CD4-positive, alpha-beta T cell treated with Interleukin-17A for 4 hours (primary cell): ENCODE measurements at regions not wholly inside any gene's neighbourhood (a gene's known extent, or its start where the extent isn't known, plus 50 kb on each side); places are given as distances from the start of the nearest gene placed in this dataset.
A peak's percentile ranks its signal among the peaks of the same experiment; 100 is the strongest.
"Not testable (repeated sequence)": the region's sequence is repeated elsewhere in the genome, so short reads cannot be mapped to it uniquely, and the experiment has no call there.

Experiments used
- DNase-seq: peaks from one replicate; pipeline ENCODE4 v3.0.0-alpha.2; 2020; ENCODE audit warnings: mixed read lengths

- no peak for DNase-seq
Measured at GRCh38 chrX:64853424-64853823, 122.8 kb downstream of the ZC4H2 start.

- DNase-seq: peak; percentile 11
Measured at GRCh38 chrX:64850371-64851082, 125.7 kb downstream of the ZC4H2 start.

DNA sequence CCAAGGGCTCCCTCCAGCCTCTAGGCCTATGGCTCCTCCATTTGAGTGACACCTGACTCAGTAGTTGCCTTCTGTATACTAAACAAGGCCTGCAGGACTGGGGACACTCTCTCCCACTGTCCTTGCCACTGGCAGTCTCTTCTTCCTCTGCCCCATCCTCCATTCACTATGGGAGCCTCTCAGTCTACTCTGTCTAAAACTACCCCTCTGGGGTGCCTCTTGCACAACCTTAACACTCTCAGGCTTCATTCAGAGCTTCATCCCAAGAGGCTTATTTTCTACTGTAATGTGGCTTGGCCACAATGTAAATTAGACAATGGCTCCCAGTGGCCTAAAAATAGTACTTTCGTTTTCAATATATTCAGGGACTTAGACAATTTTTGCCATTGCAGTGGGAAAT lies 133.0 kb downstream of the ZC4H2 start:
- no peak for DNase-seq

DNA sequence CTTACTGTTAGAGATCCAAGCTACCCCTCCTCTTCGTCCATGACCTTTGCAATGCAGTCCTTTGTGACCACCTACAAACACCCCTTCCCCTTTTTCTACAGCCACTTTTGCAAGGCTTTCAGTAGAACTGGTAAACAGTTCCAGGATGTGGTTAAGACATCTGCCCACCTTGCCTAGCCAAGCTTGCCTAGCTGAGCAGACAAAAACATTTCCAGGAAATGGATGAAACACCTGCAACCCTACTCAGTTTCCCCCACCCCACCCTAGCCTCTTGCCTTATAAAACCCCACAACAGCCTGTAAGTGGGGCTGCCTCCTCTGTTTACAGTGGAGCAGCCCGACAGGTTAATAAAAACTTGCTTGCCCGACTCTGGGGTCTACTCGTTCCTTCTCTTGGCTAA lies 133.8 kb downstream of the ZC4H2 start:
- DNase-seq: peak; percentile 25

DNA sequence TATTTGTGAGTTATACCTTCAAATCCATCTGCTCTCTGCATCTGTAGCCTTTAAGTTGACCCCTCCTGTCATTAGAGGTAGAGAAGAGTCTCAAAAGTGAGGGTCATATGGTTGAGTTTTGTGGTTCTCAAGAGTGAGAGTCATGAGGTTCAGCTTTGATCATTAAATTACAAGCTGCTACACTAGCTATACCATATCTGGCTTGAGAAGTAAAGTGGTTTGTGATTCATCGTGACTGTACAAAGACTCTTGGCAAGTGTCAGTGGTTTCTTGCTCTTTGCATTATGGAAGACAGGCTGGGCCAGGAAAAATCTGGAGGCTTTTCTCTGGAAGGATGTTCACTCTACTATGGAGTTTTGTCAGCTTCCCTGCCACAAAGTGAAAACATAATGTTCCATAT lies 170.6 kb downstream of the ZC4H2 start:
- DNase-seq: no peak

GRCh38 chrX:64792598-64793337 lies 183.5 kb downstream of the ZC4H2 start:
- DNase-seq: no peak

GRCh38 chrX:64782923-64783322 lies 193.3 kb downstream of the ZC4H2 start:
- no peak for DNase-seq

DNA sequence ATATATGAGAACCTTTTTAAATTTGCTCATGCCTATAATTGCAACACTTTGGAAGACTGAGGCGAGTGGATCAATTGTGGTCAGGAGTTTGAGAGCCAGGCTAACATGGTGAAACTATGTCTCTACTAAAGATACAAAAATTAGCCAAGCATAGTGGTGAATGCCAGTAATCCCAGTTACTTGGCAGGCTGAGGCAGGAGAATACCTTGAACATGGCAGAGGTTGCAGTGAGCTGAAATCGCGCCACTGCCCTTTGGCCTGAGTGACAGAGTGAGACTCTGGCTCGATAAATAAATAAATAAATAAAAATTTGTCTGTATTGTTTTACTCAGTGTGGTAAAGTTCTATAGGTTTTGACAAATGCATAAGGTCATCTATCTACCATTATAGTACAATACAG lies 218.2 kb downstream of the ZC4H2 start:
- no peak for DNase-seq

DNA sequence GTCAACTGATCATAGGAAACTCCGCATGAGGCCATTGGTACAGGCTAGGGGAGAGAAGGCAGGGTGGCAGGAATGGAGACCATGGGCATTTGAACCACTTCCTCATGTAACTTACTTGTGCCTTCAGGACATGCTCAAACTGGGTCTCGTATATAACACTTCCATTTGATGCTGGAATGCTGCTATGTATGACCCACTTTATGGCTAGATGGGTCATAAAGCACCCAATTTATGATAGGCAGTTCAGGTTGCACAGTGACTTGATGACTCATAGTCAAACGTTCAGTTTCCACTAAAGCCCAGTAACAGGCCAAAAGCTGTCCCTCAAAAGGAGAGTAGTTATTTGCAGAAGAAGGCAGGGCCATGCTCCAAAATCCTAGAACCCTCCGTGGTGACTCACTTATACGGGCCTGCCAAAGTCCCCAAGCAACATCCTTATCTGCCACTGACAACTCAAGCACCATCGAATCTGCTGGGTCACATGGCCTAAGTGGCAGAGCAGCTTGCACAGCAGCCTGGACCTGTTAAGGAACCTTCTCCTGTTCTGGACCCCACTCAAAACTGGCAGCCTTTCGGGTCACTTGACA lies 236.4 kb downstream of the ZC4H2 start:
- no peak for DNase-seq

DNA sequence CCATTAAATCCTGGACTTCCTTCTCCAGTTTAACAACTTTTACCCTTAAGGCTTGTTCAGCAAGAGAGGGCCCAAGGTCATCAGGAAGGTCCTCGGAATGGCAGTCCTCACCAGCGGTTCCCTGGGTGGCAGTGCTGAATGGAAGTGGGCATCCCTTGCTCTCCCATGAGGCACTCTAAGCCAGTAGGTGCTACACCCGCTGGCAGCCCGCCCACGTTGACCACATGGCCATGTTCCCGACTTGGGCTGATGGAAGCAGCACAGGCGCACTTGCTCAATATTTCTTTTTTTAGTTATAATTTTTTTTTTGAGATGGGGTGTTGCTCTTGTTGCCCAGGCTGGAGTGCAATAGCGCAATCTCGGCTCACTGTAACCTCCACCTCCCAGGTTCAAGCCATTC lies 277.9 kb downstream of the ZC4H2 start:
- DNase-seq: no peak

DNA sequence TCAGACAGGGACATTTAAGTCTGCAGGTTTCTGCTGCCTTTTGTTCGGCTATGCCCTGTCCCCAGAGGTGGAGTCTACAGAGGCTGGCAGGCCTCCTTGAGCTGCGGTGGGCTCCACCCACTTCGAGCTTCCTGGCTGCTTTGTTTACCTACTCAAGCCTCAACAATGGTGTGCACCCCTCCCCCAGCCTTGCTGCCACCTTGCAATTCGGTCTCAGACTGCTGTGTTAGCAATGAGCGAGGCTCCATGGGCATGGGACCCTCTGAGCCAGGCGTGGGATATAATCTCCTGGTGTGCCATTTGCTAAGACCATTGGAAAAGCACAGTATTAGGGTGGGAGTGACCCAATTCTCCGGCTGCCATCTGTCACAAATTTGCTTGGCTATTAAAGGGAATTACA lies 280.9 kb downstream of the ZC4H2 start:
- not testable (repeated sequence) for DNase-seq

GRCh38 chrX:64662876-64663275 lies 267.6 kb upstream of the MTMR8 start:
- DNase-seq: no peak

DNA sequence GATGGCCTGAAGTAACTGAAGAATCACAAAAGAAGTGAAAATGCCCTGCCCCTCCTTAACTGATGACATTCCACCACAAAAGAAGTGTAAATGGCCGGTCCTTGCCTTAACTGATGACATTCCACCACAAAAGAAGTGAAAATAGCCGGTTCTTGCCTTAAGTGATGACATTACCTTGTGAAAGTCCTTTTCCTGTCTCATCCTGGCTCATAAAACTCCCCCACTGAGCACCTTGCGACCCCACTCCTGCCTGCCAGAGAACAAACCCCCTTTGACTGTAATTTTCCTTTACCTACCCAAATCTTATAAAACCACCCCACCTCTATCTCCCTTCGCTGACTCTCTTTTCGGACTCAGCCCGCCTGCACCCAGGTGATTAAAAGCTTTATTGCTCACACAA lies 262.0 kb upstream of the MTMR8 start:
- not testable (repeated sequence) for DNase-seq

DNA sequence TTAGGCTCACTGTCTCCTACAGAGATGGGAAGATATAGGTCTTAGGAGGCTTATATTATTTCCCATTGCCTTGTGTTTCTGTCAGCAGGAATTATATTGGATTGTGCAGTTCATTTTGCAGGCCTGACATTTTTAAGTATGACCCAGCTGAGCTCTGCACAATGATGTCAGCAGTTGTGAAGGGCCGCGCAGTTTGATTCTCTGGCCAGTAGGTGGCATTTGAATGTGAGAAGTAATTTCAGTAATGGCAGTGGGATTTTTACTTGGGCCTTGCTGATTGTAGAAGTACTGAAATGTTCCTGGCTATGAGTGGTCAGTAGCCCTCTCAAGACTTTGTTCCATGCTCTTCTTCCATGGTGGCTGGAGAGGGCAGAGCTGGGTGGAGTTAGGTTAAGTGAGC lies 247.2 kb upstream of the MTMR8 start:
- no peak for DNase-seq
